GM23338 (cell line): ENCODE measurements at regions not wholly inside any gene's neighbourhood (a gene's known extent, or its start where the extent isn't known, plus 50 kb on each side); places are given as distances from the start of the nearest gene placed in this dataset.

ENCODE experiments used
- ATAC-seq: fragments of 200-7000 bp; cut with Tn5 transposase; 3 replicates; pipeline ENCODE4 v1.9.1; 2020
- DNase-seq: peaks from one replicate; pipeline ENCODE4 v3.0.0-alpha.2; 2015; ENCODE audit warnings: low spot score
- H2AFZ ChIP-seq: fragments of 200-600 bp; sonication (generic); 2 replicates; pipeline ENCODE4 v1.8.0; 2016; ENCODE audit warnings: antibody characterized with exemption, mild to moderate bottlenecking, moderate library complexity
- H3F3A ChIP-seq: fragments of 200-600 bp; sonication (generic); replicated peaks from 2 replicates; pipeline ENCODE4 v1.8.0; 2017; ENCODE audit warnings: antibody characterized with exemption, mixed run types, low read depth
- H3K27ac ChIP-seq: fragments of 200-600 bp; sonication (generic); 2 replicates; pipeline ENCODE4 v1.6.1; 2016; ENCODE audit warnings: low read depth
- H3K27me3 ChIP-seq: fragments of 200-600 bp; sonication (generic); 2 replicates; pipeline ENCODE4 v1.8.0; 2016; ENCODE audit warnings: mild to moderate bottlenecking, mixed run types, moderate library complexity; ENCODE audit not compliant: insufficient read depth
- H3K36me3 ChIP-seq: fragments of 200-600 bp; sonication (generic); 2 replicates; pipeline ENCODE4 v1.8.0; 2016; ENCODE audit warnings: mild to moderate bottlenecking; ENCODE audit not compliant: insufficient read depth
- H3K4me1 ChIP-seq: fragments of 200-600 bp; sonication (generic); 2 replicates; pipeline ENCODE4 v1.8.0; 2016; ENCODE audit warnings: mild to moderate bottlenecking, moderate library complexity; ENCODE audit not compliant: insufficient read depth
- H3K4me2 ChIP-seq: fragments of 200-600 bp; sonication (generic); 2 replicates; pipeline ENCODE4 v1.7.1; 2017; ENCODE audit warnings: mixed run types
- H3K4me3 ChIP-seq: fragments of 200-600 bp; sonication (generic); 2 replicates; pipeline ENCODE4 v1.6.1; 2016; ENCODE audit warnings: mixed run types
- H3K79me2 ChIP-seq: fragments of 200-600 bp; sonication (generic); replicated peaks from 2 replicates; pipeline ENCODE4 v1.8.0; 2017; ENCODE audit warnings: mild to moderate bottlenecking; ENCODE audit not compliant: insufficient read depth
- H3K9me2 ChIP-seq: fragments of 200-600 bp; sonication (generic); 2 replicates; pipeline ENCODE4 v1.8.0; 2017; ENCODE audit not compliant: insufficient read depth
- H4K20me1 ChIP-seq: fragments of 200-600 bp; sonication (generic); replicated peaks from 2 replicates; pipeline ENCODE4 v1.8.0; 2017; ENCODE audit warnings: mild to moderate bottlenecking; ENCODE audit not compliant: insufficient read depth
- H3K27ac Mint-ChIP-seq: 2 replicates; pipeline ENCODE4 v1.8.0; 2020; ENCODE audit warnings: inconsistent platforms, mild to moderate bottlenecking, moderate library complexity, mixed read lengths
- H3K27me3 Mint-ChIP-seq: 3 replicates; pipeline ENCODE4 v1.8.0; 2022; ENCODE audit warnings: low read depth, mild to moderate bottlenecking, moderate library complexity, mixed read lengths, inconsistent platforms; ENCODE audit not compliant: insufficient read depth, poor library complexity
- H3K36me3 Mint-ChIP-seq: 3 replicates; pipeline ENCODE4 v1.8.0; 2021; ENCODE audit warnings: low read depth, mild to moderate bottlenecking, inconsistent platforms, moderate library complexity, mixed read lengths
- H3K4me1 Mint-ChIP-seq: 3 replicates; pipeline ENCODE4 v1.8.0; 2020; ENCODE audit warnings: mild to moderate bottlenecking, inconsistent platforms, mixed read lengths
- H3K4me3 Mint-ChIP-seq: 3 replicates; pipeline ENCODE4 v1.8.0; 2021; ENCODE audit warnings: moderate library complexity, mild to moderate bottlenecking, inconsistent platforms, mixed read lengths
- H3K9me3 Mint-ChIP-seq: 3 replicates; pipeline ENCODE4 v1.8.0; 2020; ENCODE audit warnings: moderate library complexity, mild to moderate bottlenecking, inconsistent platforms, mixed read lengths
- ETS1 ChIP-seq: IDR thresholded peaks from 2 replicates; pipeline ENCODE4 v1.6.1; 2016; ENCODE audit warnings: antibody characterized with exemption
- EZH2 ChIP-seq: fragments of 200-600 bp; sonication (generic); IDR thresholded peaks from one replicate; pipeline ENCODE4 v1.8.0; 2017; ENCODE audit warnings: antibody characterized with exemption, mild to moderate bottlenecking, low read depth; ENCODE audit not compliant: unreplicated experiment
- EZH2phosphoT487 ChIP-seq: fragments of 200-600 bp; sonication (generic); IDR thresholded peaks from one replicate; pipeline ENCODE4 v1.8.1; 2018; ENCODE audit warnings: antibody characterized with exemption; ENCODE audit not compliant: unreplicated experiment
- JUNB ChIP-seq: IDR thresholded peaks from one replicate; pipeline ENCODE4 v1.6.1; 2016; ENCODE audit warnings: antibody characterized with exemption; ENCODE audit not compliant: unreplicated experiment
- REST ChIP-seq: IDR thresholded peaks from one replicate; pipeline ENCODE4 v1.6.1; 2018; ENCODE audit warnings: antibody characterized with exemption; ENCODE audit not compliant: unreplicated experiment
- STAT1 ChIP-seq: IDR thresholded peaks from one replicate; pipeline ENCODE4 v1.6.1; 2016; ENCODE audit warnings: antibody characterized with exemption; ENCODE audit not compliant: unreplicated experiment
- ZNF114 ChIP-seq: fragments of 250-450 bp; sonication (Bioruptor Pico); IDR thresholded peaks from 2 replicates; pipeline ENCODE4 v1.5.0; 2020; ENCODE audit warnings: mild to moderate bottlenecking, moderate library complexity
- ZNF331 ChIP-seq: fragments of 250-450 bp; sonication (Bioruptor Pico); IDR thresholded peaks from 2 replicates; pipeline ENCODE4 v1.5.0; 2020; ENCODE audit warnings: low read depth, mild to moderate bottlenecking, moderate library complexity
- ZNF462 ChIP-seq: fragments of 250-450 bp; sonication (Bioruptor Pico); IDR thresholded peaks from 2 replicates; pipeline ENCODE4 v1.5.0; 2020; ENCODE audit warnings: mild to moderate bottlenecking, moderate library complexity

GRCh38 chr12:13373803-13374202 lies 177.3 kb downstream of the EMP1 start:
- Mint-ChIP-seq H3K27ac (no peak overlapping the region), H3K36me3 (no peaks in the 10 kb centered on the region), H3K27me3 (peaks cover 2% of the 10 kb centered on the region), H3K4me3 (no peak overlapping the region), H3K4me1 (peaks cover 4% of the 10 kb centered on the region; the same call in 2 of the 3 replicates), H3K9me3 (peaks cover 7% of the 10 kb centered on the region)
- TF ChIP-seq STAT1, result no peak
- TF ChIP-seq EZH2phosphoT487, result no peak
- TF ChIP-seq EZH2, result no peak
- no peak for TF ChIP-seq ZNF462
- TF ChIP-seq ZNF331 (CRISPR knock-in tag), result no peak
- TF ChIP-seq JUNB, result no peak
- no peak for TF ChIP-seq REST
- TF ChIP-seq ETS1, result no peak
- no peak for TF ChIP-seq ZNF114
- Histone ChIP-seq H3K9me2 (peaks cover 21% of the 10 kb centered on the region; the same call in 1 of the 2 replicates), H3F3A (no peaks in the 10 kb centered on the region), H3K4me2 (no peak overlapping the region), H3K4me1 (no peaks in the 10 kb centered on the region), H3K4me3 (no peak overlapping the region), H3K36me3 (no peaks in the 10 kb centered on the region), H3K79me2 (no peaks in the 10 kb centered on the region), H2AFZ (no peak overlapping the region), H3K27ac (no peak overlapping the region), H4K20me1 (no peaks in the 10 kb centered on the region), H3K27me3 (no peaks in the 10 kb centered on the region)
- DNase-seq, result no peak
- ATAC-seq, result no peak
